ENCODE measurements at regions not wholly inside any gene's neighbourhood (a gene's known extent, or its start where the extent isn't known, plus 50 kb on each side); places are given as distances from the start of the nearest gene placed in this dataset.

DNA sequence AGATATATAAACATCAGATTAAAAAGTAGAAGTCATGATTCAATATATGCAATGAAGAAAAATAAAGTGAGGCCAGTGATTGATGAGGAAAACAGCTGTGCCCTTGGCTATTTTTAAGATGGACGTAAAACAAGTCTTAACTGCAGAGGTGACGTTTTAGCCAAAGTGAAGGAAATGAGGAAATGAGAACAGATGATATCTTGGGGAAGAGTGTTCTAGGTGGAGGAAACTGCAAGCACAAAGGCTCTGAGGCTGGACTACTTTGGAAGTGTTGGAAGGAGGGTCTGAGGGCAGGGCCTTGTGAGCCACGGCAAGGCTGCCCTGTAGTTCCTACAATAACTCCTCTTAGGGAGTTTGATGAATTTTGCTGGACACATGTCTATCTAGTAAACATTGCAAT is 140.5 kb upstream of the AKR1E2 start (continued):
- no peak for TF ChIP-seq PTBP1 (IDR thresholded peaks at IDR 0.05; ENCODE audit: low read depth, low read length)

DNA sequence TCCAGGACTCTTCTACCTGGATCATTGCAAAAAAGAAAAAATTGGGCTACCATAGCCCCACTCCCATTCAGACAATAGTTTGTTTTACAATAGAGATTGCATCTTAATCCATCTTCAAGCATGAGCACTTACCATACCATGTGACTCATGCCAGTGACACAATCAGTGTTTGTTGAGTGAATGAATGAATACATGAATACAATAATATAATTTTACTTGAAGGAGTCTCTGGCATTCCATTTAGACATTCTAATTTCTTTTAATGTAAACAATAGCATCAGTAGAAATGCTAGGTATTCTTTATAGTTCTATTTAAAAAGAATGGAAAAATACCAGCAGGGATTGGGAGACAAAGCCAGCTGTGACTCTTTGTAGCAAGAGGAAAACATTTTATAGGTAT is 141.6 kb upstream of the AKR1E2 start:
- Histone ChIP-seq H3K9me3 (replicated peaks; ENCODE audit: control insufficient read depth, insufficient read depth, low read depth, low read length) (no peaks in the 10 kb centered on the region), H3K9me1 (ENCODE audit: control insufficient read depth, insufficient read depth, low read length) (no peaks in the 10 kb centered on the region), H3K4me1 (replicated peaks in 1 of 2; ENCODE audit: control insufficient read depth in 2 of 2, insufficient read depth in 2 of 2, low read length in 2 of 2) (no peaks in the 10 kb centered on the region), H3K27ac (ENCODE audit: extremely low read depth, low read depth, low read length) (no peak overlapping the region), H3K27me3 (ENCODE audit: control insufficient read depth in 2 of 2, insufficient read depth in 2 of 2, low read length in 2 of 2) (peaks cover 0 to 1% of the 10 kb centered on the region in 2 experiments; a peak in 3 of 5 replicates), H3K4me3 (no peak overlapping the region), H3K4me2 (ENCODE audit: insufficient read depth, low read length) (no peak overlapping the region), H4K20me1 (replicated peaks; ENCODE audit: control insufficient read depth, insufficient read depth, low read length) (no peaks in the 10 kb centered on the region), H2AFZ (ENCODE audit: low read depth, low read length) (no peak overlapping the region), H3K79me2 (ENCODE audit: control insufficient read depth, insufficient read depth, low read length) (no peaks in the 10 kb centered on the region), H3K9ac (ENCODE audit: insufficient read depth in 1 of 2, low read depth in 2 of 2, low read length in 2 of 2) (no peak overlapping the region), H3K36me3 (ENCODE audit: control insufficient read depth, insufficient read depth, low read length) (no peaks in the 10 kb centered on the region)
- DNase-seq (ENCODE audit: extremely low read depth in 1 of 4, low spot score in 3 of 4) (no peak), FAIRE-seq (no peak), ATAC-seq (no peak)
- in situ Hi-C loops (cut with MboI): no loop called here
- no TSS peak for BruUV-seq (replicated peaks)
- intact Hi-C loops (cut with micrococcal nuclease): no loop called here
- ChIA-PET POLR2A (no interaction called here), CTCF (ENCODE audit: low intra/inter-chr PET ratio) (no interaction called here)
- TF ChIP-seq, protein P1, sequence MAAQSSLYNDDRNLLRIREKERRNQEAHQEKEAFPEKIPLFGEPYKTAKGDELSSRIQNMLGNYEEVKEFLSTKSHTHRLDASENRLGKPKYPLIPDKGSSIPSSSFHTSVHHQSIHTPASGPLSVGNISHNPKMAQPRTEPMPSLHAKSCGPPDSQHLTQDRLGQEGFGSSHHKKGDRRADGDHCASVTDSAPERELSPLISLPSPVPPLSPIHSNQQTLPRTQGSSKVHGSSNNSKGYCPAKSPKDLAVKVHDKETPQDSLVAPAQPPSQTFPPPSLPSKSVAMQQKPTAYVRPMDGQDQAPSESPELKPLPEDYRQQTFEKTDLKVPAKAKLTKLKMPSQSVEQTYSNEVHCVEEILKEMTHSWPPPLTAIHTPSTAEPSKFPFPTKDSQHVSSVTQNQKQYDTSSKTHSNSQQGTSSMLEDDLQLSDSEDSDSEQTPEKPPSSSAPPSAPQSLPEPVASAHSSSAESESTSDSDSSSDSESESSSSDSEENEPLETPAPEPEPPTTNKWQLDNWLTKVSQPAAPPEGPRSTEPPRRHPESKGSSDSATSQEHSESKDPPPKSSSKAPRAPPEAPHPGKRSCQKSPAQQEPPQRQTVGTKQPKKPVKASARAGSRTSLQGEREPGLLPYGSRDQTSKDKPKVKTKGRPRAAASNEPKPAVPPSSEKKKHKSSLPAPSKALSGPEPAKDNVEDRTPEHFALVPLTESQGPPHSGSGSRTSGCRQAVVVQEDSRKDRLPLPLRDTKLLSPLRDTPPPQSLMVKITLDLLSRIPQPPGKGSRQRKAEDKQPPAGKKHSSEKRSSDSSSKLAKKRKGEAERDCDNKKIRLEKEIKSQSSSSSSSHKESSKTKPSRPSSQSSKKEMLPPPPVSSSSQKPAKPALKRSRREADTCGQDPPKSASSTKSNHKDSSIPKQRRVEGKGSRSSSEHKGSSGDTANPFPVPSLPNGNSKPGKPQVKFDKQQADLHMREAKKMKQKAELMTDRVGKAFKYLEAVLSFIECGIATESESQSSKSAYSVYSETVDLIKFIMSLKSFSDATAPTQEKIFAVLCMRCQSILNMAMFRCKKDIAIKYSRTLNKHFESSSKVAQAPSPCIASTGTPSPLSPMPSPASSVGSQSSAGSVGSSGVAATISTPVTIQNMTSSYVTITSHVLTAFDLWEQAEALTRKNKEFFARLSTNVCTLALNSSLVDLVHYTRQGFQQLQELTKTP (IDR thresholded peaks at IDR 0.05; ENCODE audit: low read depth in 1 of 2, partially characterized antibody in 2 of 2): no peak
- peak; percentile 49 for TF ChIP-seq FOSL1 (tag; conservative IDR thresholded peaks at IDR 0.05)

All from K562 (cell line).